GM10266 (cell line): ENCODE measurements at regions not wholly inside any gene's neighbourhood (a gene's known extent, or its start where the extent isn't known, plus 50 kb on each side); places are given as distances from the start of the nearest gene placed in this dataset.
"Not testable (repeated sequence)": the region's sequence is repeated elsewhere in the genome, so short reads cannot be mapped to it uniquely, and the experiment has no call there.

Experiments used
- DNase-seq: peaks from one replicate; pipeline ENCODE4 v3.0.0; 2012; ENCODE audit errors: extremely low spot score
- CTCF ChIP-seq: IDR thresholded peaks from 2 replicates; pipeline ENCODE4 v1.5.1; 2012; ENCODE audit warnings: mild to moderate bottlenecking, low read depth; ENCODE audit not compliant: control insufficient read depth, insufficient read depth; ENCODE audit errors: missing control alignments

- DNase-seq, result no peak
- TF ChIP-seq CTCF, result no peak
These were observed 62.0 kb upstream of the HGF start for GRCh38 chr7:81831883-81832282.

GRCh38 chr7:81829511-81829910, 59.7 kb upstream of the HGF start:
- not testable (repeated sequence) for DNase-seq

DNA sequence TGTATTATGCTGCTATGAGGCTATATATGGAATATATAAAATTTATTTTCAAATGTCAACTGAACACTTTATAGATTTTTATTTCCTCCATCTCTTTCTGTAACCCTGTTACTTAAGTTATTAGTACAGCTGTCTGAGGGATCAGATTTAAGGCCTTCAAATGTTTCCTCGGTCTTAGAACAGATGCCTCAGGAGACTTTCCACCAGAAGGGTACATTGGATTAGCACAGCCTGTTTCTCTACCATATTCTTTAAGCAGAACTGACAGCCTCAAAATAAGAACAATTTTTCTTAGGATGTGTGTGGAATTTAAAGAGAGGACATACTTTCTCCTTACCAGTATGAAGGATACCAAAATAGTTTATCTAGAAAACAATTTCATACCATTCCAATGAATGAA, 53.0 kb upstream of the HGF start:
- no peak for DNase-seq
- TF ChIP-seq CTCF, result no peak

GRCh38 chr7:81819861-81820260, 50.0 kb upstream of the HGF start:
- DNase-seq, result no peak
- no peak for TF ChIP-seq CTCF
